Adrenal gland (tissue), 5 donors: ENCODE measurements at regions not wholly inside any gene's neighbourhood (a gene's known extent, or its start where the extent isn't known, plus 50 kb on each side); places are given as distances from the start of the nearest gene placed in this dataset.

Experiments used
- POLR2A ChIP-seq, 2 donors: fragments of 450-650 bp; IDR thresholded peaks; one replicate each; pipeline ENCODE4 v1.6.1; 2017; ENCODE audit warnings: antibody characterized with exemption in 2 of 2, mild to moderate bottlenecking in 2 of 2, moderate library complexity in 1 of 2
- TF ChIP-seq, protein P1 (sequence below), 6 experiments: fragments of 450-650 bp in 4 of 6; fragments of 200-600 bp in 2 of 6; sonication (generic) in 1 of 6; IDR thresholded peaks; 1 replicate in 5 of 6; 2 replicates in 1 of 6; pipeline versions ENCODE4 v1.5.1 to v1.8.0; 2016 to 2021; ENCODE audit warnings: antibody characterized with exemption in 6 of 6, mild to moderate bottlenecking in 2 of 6, moderate library complexity in 1 of 6
- donor health status: DM: no; HTN: no; CAD: no.

DNA sequence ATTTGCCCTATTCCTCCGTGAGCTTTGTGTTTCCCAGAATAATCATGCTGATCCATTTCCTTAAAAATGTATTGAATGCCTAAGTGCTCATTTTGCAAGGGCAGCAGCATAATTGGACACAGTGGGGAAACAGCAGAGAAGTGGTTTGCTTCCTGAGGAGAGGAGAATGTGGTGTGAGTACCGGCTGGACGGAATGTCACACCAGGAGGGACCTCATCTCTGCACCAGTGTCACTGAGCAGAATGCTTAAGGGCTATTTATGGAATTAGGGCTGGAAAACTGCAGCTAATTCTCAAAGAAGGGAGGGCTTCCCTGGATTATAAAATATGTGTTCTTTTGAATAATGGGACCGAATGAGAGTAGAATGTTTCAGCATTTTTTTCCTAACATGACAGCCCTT is 1100.6 kb upstream of the RBFOX1 start:
- TF ChIP-seq, protein P1, sequence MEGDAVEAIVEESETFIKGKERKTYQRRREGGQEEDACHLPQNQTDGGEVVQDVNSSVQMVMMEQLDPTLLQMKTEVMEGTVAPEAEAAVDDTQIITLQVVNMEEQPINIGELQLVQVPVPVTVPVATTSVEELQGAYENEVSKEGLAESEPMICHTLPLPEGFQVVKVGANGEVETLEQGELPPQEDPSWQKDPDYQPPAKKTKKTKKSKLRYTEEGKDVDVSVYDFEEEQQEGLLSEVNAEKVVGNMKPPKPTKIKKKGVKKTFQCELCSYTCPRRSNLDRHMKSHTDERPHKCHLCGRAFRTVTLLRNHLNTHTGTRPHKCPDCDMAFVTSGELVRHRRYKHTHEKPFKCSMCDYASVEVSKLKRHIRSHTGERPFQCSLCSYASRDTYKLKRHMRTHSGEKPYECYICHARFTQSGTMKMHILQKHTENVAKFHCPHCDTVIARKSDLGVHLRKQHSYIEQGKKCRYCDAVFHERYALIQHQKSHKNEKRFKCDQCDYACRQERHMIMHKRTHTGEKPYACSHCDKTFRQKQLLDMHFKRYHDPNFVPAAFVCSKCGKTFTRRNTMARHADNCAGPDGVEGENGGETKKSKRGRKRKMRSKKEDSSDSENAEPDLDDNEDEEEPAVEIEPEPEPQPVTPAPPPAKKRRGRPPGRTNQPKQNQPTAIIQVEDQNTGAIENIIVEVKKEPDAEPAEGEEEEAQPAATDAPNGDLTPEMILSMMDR (IDR thresholded peaks at IDR 0.05), result no peak
- no peak for TF ChIP-seq POLR2A (IDR thresholded peaks at IDR 0.05)
